ENCODE measurements at regions not wholly inside any gene's neighbourhood (a gene's known extent, or its start where the extent isn't known, plus 50 kb on each side); places are given as distances from the start of the nearest gene placed in this dataset.

GRCh38 chr4:160276785-160277325 is 1174.0 kb downstream of the RAPGEF2 start:
- intact Hi-C loops (cut with DNase I): no loop called here
- H3K9me3 ChIP-seq (ENCODE audit: control insufficient read depth, low read length): peaks cover 3% of the 10 kb centered on the region
- WGBS, 2 donors: 48 to 50% methylated on average over 3 of the region's 3 CpGs

GRCh38 chr4:160283081-160283480 is 1180.2 kb downstream of the RAPGEF2 start:
- Histone ChIP-seq H3K4me1 (ENCODE audit: control insufficient read depth in 1 of 2, insufficient read depth in 2 of 2, low read length in 2 of 2) (no peaks in the 10 kb centered on the region), H3K27ac (ENCODE audit: low read depth in 1 of 2, low read length in 2 of 2) (no peak overlapping the region), H3K9me3 (ENCODE audit: control insufficient read depth, low read length) (no peaks in the 10 kb centered on the region), H3K36me3 (ENCODE audit: control insufficient read depth in 1 of 2, insufficient read depth in 2 of 2, low read length in 1 of 2) (no peaks in the 10 kb centered on the region), H3K27me3 (ENCODE audit: control insufficient read depth in 1 of 2, insufficient read depth in 2 of 2, low read length in 1 of 2) (no peaks in the 10 kb centered on the region), H3K4me3 (ENCODE audit: low read length in 2 of 2) (no peak overlapping the region)
- intact Hi-C loops (cut with DNase I): no loop called here
- WGBS, 2 donors: 60 to 75% methylated on average over 1 of the region's 1 CpG
- no peak for ATAC-seq (ENCODE audit: low FRiP score)
- no peak for DNase-seq

More at GRCh38 chr4:160276785-160277325, 1174.0 kb downstream of the RAPGEF2 start:
- H3K4me1 ChIP-seq (ENCODE audit: control insufficient read depth in 1 of 2, insufficient read depth in 2 of 2, low read length in 2 of 2): no peaks in the 10 kb centered on the region
- ATAC-seq (ENCODE audit: low FRiP score) (no peak), DNase-seq (no peak)
- no peak overlapping the region for H3K27ac ChIP-seq (ENCODE audit: low read depth in 1 of 2, low read length in 2 of 2)
- no peak overlapping the region for H3K4me3 ChIP-seq (ENCODE audit: low read length in 2 of 2)
- H3K36me3 ChIP-seq (ENCODE audit: control insufficient read depth in 1 of 2, insufficient read depth in 2 of 2, low read length in 1 of 2): no peaks in the 10 kb centered on the region
- no peaks in the 10 kb centered on the region for H3K27me3 ChIP-seq (ENCODE audit: control insufficient read depth in 1 of 2, insufficient read depth in 2 of 2, low read length in 1 of 2)

GRCh38 chr4:160284516-160284915 is 1181.6 kb downstream of the RAPGEF2 start:
- DNase-seq (no peak), ATAC-seq (ENCODE audit: low FRiP score) (no peak)
- no peaks in the 10 kb centered on the region for H3K27me3 ChIP-seq (ENCODE audit: control insufficient read depth in 1 of 2, insufficient read depth in 2 of 2, low read length in 1 of 2)
- no peaks in the 10 kb centered on the region for H3K4me1 ChIP-seq (ENCODE audit: control insufficient read depth in 1 of 2, insufficient read depth in 2 of 2, low read length in 2 of 2)
- intact Hi-C loops (cut with DNase I): no loop called here
- H3K9me3 ChIP-seq (ENCODE audit: control insufficient read depth, low read length): no peaks in the 10 kb centered on the region
- H3K4me3 ChIP-seq (ENCODE audit: low read length in 2 of 2): no peak overlapping the region
- H3K27ac ChIP-seq (ENCODE audit: low read depth in 1 of 2, low read length in 2 of 2): no peak overlapping the region
- 78 to 84% methylated on average over 1 of the region's 1 CpG for WGBS, 2 donors
- H3K36me3 ChIP-seq (ENCODE audit: control insufficient read depth in 1 of 2, insufficient read depth in 2 of 2, low read length in 1 of 2): no peaks in the 10 kb centered on the region

- no peaks in the 10 kb centered on the region for H3K27me3 ChIP-seq (ENCODE audit: control insufficient read depth in 1 of 2, insufficient read depth in 2 of 2, low read length in 1 of 2)
- ATAC-seq (ENCODE audit: low FRiP score) (no peak), DNase-seq (no peak)
- H3K36me3 ChIP-seq (ENCODE audit: control insufficient read depth in 1 of 2, insufficient read depth in 2 of 2, low read length in 1 of 2): no peaks in the 10 kb centered on the region
- intact Hi-C loops (cut with DNase I): no loop called here
- H3K4me1 ChIP-seq (ENCODE audit: control insufficient read depth in 1 of 2, insufficient read depth in 2 of 2, low read length in 2 of 2): no peaks in the 10 kb centered on the region
- no peaks in the 10 kb centered on the region for H3K9me3 ChIP-seq (ENCODE audit: control insufficient read depth, low read length)
- no peak overlapping the region for H3K4me3 ChIP-seq (ENCODE audit: low read length in 2 of 2)
- 0 to 28% methylated on average over 1 of the region's 1 CpG for WGBS, 2 donors
- no peak overlapping the region for H3K27ac ChIP-seq (ENCODE audit: low read depth in 1 of 2, low read length in 2 of 2)
Measured at GRCh38 chr4:160286051-160286450, 1183.2 kb downstream of the RAPGEF2 start.

GRCh38 chr4:160296476-160296875 is 1193.6 kb downstream of the RAPGEF2 start:
- H3K9me3 ChIP-seq (ENCODE audit: control insufficient read depth, low read length): no peaks in the 10 kb centered on the region
- intact Hi-C loops (cut with DNase I): no loop called here
- no peaks in the 10 kb centered on the region for H3K4me1 ChIP-seq (ENCODE audit: control insufficient read depth in 1 of 2, insufficient read depth in 2 of 2, low read length in 2 of 2)
- no peaks in the 10 kb centered on the region for H3K36me3 ChIP-seq (ENCODE audit: control insufficient read depth in 1 of 2, insufficient read depth in 2 of 2, low read length in 1 of 2)
- H3K4me3 ChIP-seq (ENCODE audit: low read length in 2 of 2): no peak overlapping the region
- ATAC-seq (ENCODE audit: low FRiP score) (no peak), DNase-seq (no peak)
- 80 to 86% methylated on average over 1 of the region's 1 CpG for WGBS, 2 donors
- no peak overlapping the region for H3K27ac ChIP-seq (ENCODE audit: low read depth in 1 of 2, low read length in 2 of 2)
- H3K27me3 ChIP-seq (ENCODE audit: control insufficient read depth in 1 of 2, insufficient read depth in 2 of 2, low read length in 1 of 2): no peaks in the 10 kb centered on the region

- H3K4me1 ChIP-seq (ENCODE audit: control insufficient read depth in 1 of 2, insufficient read depth in 2 of 2, low read length in 2 of 2): no peaks in the 10 kb centered on the region
- H3K4me3 ChIP-seq (ENCODE audit: low read length in 2 of 2): no peak overlapping the region
- 94 to 95% methylated on average over 1 of the region's 1 CpG for WGBS, 2 donors
- no peaks in the 10 kb centered on the region for H3K9me3 ChIP-seq (ENCODE audit: control insufficient read depth, low read length)
- H3K27me3 ChIP-seq (ENCODE audit: control insufficient read depth in 1 of 2, insufficient read depth in 2 of 2, low read length in 1 of 2): no peaks in the 10 kb centered on the region
- intact Hi-C loops (cut with DNase I): no loop called here
- H3K36me3 ChIP-seq (ENCODE audit: control insufficient read depth in 1 of 2, insufficient read depth in 2 of 2, low read length in 1 of 2): no peaks in the 10 kb centered on the region
- DNase-seq (no peak), ATAC-seq (ENCODE audit: low FRiP score) (no peak)
- H3K27ac ChIP-seq (ENCODE audit: low read depth in 1 of 2, low read length in 2 of 2): no peak overlapping the region
Measured at GRCh38 chr4:160299177-160299576, 1196.3 kb downstream of the RAPGEF2 start.

- intact Hi-C loops (cut with DNase I): no loop called here
- H3K9me3 ChIP-seq (ENCODE audit: control insufficient read depth, low read length): no peaks in the 10 kb centered on the region
- ATAC-seq (ENCODE audit: low FRiP score): no peak
- 84 to 85% methylated on average over 2 of the region's 2 CpGs for WGBS, 2 donors
- H3K27me3 ChIP-seq (ENCODE audit: control insufficient read depth in 1 of 2, insufficient read depth in 2 of 2, low read length in 1 of 2): no peaks in the 10 kb centered on the region
- no peak overlapping the region for H3K27ac ChIP-seq (ENCODE audit: low read depth in 1 of 2, low read length in 2 of 2)
- H3K4me3 ChIP-seq (ENCODE audit: low read length in 2 of 2): no peak overlapping the region
- no peaks in the 10 kb centered on the region for H3K36me3 ChIP-seq (ENCODE audit: control insufficient read depth in 1 of 2, insufficient read depth in 2 of 2, low read length in 1 of 2)
- no peaks in the 10 kb centered on the region for H3K4me1 ChIP-seq (ENCODE audit: control insufficient read depth in 1 of 2, insufficient read depth in 2 of 2, low read length in 2 of 2)
- DNase-seq: no peak
Measured at GRCh38 chr4:160299608-160300007, 1196.7 kb downstream of the RAPGEF2 start.

GRCh38 chr4:160316036-160316435 is 1213.2 kb downstream of the RAPGEF2 start:
- ATAC-seq (ENCODE audit: low FRiP score) (no peak), DNase-seq (no peak)
- no peaks in the 10 kb centered on the region for H3K4me1 ChIP-seq (ENCODE audit: control insufficient read depth in 1 of 2, insufficient read depth in 2 of 2, low read length in 2 of 2)
- WGBS, 2 donors: 90 to 92% methylated on average over 1 of the region's 1 CpG
- no peaks in the 10 kb centered on the region for H3K9me3 ChIP-seq (ENCODE audit: control insufficient read depth, low read length)
- no peaks in the 10 kb centered on the region for H3K27me3 ChIP-seq (ENCODE audit: control insufficient read depth in 1 of 2, insufficient read depth in 2 of 2, low read length in 1 of 2)
- no peaks in the 10 kb centered on the region for H3K36me3 ChIP-seq (ENCODE audit: control insufficient read depth in 1 of 2, insufficient read depth in 2 of 2, low read length in 1 of 2)
- intact Hi-C loops (cut with DNase I): no loop called here
- H3K4me3 ChIP-seq (ENCODE audit: low read length in 2 of 2): no peak overlapping the region
- no peak overlapping the region for H3K27ac ChIP-seq (ENCODE audit: low read depth in 1 of 2, low read length in 2 of 2)

- no peaks in the 10 kb centered on the region for H3K9me3 ChIP-seq (ENCODE audit: control insufficient read depth, low read length)
- DNase-seq: no peak
- H3K4me3 ChIP-seq (ENCODE audit: low read length in 2 of 2): no peak overlapping the region
- ATAC-seq (ENCODE audit: low FRiP score): no peak
- intact Hi-C loops (cut with DNase I): no loop called here
- H3K36me3 ChIP-seq (ENCODE audit: control insufficient read depth in 1 of 2, insufficient read depth in 2 of 2, low read length in 1 of 2): no peaks in the 10 kb centered on the region
- no peak overlapping the region for H3K27ac ChIP-seq (ENCODE audit: low read depth in 1 of 2, low read length in 2 of 2)
- 61 to 65% methylated on average over 6 of the region's 6 CpGs for WGBS, 2 donors
- H3K4me1 ChIP-seq (ENCODE audit: control insufficient read depth in 1 of 2, insufficient read depth in 2 of 2, low read length in 2 of 2): no peaks in the 10 kb centered on the region
- no peaks in the 10 kb centered on the region for H3K27me3 ChIP-seq (ENCODE audit: control insufficient read depth in 1 of 2, insufficient read depth in 2 of 2, low read length in 1 of 2)
Measured at GRCh38 chr4:160318567-160319220, 1215.8 kb downstream of the RAPGEF2 start.
